ENCODE measurements at regions not wholly inside any gene's neighbourhood (a gene's known extent, or its start where the extent isn't known, plus 50 kb on each side); places are given as distances from the start of the nearest gene placed in this dataset.
A peak's percentile ranks its signal among the peaks of the same experiment; 100 is the strongest.

GRCh38 chr3:46082021-46082420 is 54.7 kb upstream of the XCR1 start:
- H3K36me3 ChIP-seq, result no peaks in the 10 kb centered on the region
- H3K9me3 ChIP-seq, result no peaks in the 10 kb centered on the region
- no peak overlapping the region for H3K4me3 ChIP-seq
- DNase-seq, result no peak
- no peaks in the 10 kb centered on the region for H3K27me3 ChIP-seq

GRCh38 chr3:46080969-46081345 is 53.7 kb upstream of the XCR1 start:
- H3K4me3 ChIP-seq, result no peak overlapping the region
- H3K9me3 ChIP-seq, result no peaks in the 10 kb centered on the region
- no peak for DNase-seq
- no peaks in the 10 kb centered on the region for H3K36me3 ChIP-seq
- no peaks in the 10 kb centered on the region for H3K27me3 ChIP-seq

GRCh38 chr3:46080124-46080968 is 53.1 kb upstream of the XCR1 start:
- DNase-seq, result no peak
- Histone ChIP-seq H3K27me3 (no peaks in the 10 kb centered on the region), H3K4me3 (no peak overlapping the region), H3K36me3 (no peaks in the 10 kb centered on the region), H3K9me3 (no peaks in the 10 kb centered on the region)

- no peak overlapping the region for H3K4me3 ChIP-seq
- peak; percentile 61 for DNase-seq
Observed at GRCh38 chr3:46078712-46079400, 51.6 kb upstream of the XCR1 start.

More at GRCh38 chr3:46078712-46079400, 51.6 kb upstream of the XCR1 start:
- Histone ChIP-seq H3K36me3 (no peaks in the 10 kb centered on the region), H3K9me3 (no peaks in the 10 kb centered on the region), H3K27me3 (no peaks in the 10 kb centered on the region)

All from MG63 (cell line).